ENCODE measurements at regions not wholly inside any gene's neighbourhood (a gene's known extent, or its start where the extent isn't known, plus 50 kb on each side); places are given as distances from the start of the nearest gene placed in this dataset.

DNA sequence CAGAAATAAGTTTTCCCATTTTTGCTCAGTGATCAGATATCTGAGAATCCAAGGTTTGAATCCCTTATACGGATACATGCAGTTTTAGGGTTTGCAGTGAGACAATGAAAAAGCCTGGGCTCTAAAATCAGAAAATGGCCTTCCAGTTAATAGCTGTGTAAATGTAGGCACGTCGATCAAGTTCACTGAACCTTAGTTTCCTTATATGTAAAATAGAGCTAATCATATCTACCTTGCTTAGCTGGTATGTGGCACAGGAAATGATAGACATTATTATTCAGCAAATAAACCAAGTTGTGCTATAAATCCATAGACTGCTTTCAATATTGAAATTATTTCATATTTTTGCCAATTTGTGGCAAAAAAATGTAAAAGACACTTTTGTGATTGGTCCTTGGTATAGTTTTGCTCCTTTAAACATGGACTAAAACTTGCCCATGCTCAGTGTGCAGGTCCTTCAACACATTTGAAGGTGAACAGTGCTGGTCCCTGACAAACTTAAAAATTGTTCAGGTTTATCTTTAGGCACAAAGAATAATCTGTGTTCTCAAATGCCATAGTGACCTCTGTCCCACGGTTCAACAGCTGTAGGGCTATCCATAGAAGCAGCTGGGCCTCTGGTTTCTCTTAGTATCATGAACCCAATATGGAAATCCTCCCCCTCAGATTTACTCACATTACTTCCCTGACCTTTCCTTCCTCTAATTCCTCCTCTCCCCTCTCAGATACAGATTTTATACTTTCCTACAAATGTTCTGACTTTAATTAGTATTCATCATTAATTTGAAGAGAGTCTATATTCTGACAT is 51.0 kb downstream of the CCDC54 start:
- ATAC-seq (no peak), DNase-seq (ENCODE audit: low spot score) (no peak), FAIRE-seq (no peak)
- Histone ChIP-seq H3K27me3 (ENCODE audit: control insufficient read depth in 1 of 2, insufficient read depth in 2 of 2, low read length in 2 of 2) (peaks cover 0 to 25% of the 10 kb centered on the region in 2 experiments; a peak in 4 of 5 replicates), H3K9me3 (ENCODE audit: low read length) (no peaks in the 10 kb centered on the region), H3K4me3 (replicated peaks in 1 of 3; ENCODE audit: insufficient read depth in 1 of 3, low read depth in 2 of 3, low read length in 3 of 3) (no peak overlapping the region), H3K36me3 (replicated peaks in 1 of 2; ENCODE audit: control insufficient read depth in 1 of 2, insufficient read depth in 2 of 2, low read length in 2 of 2) (no peaks in the 10 kb centered on the region), H3K4me2 (ENCODE audit: low read depth, low read length) (no peak overlapping the region), H3K27ac (ENCODE audit: extremely low read length, insufficient read depth, low read length) (no peak overlapping the region), H3K79me2 (ENCODE audit: insufficient read depth, low read length) (no peaks in the 10 kb centered on the region), H3K9ac (ENCODE audit: insufficient read depth, low read depth, low read length) (no peak overlapping the region), H2AFZ (ENCODE audit: low read length) (no peak overlapping the region), H3K4me1 (ENCODE audit: insufficient read depth, low read length) (peaks cover 27% of the 10 kb centered on the region), H4K20me1 (ENCODE audit: insufficient read depth, low read length) (no peaks in the 10 kb centered on the region)
- TF ChIP-seq ZNF367 (CRISPR knock-in tag; IDR thresholded peaks at IDR 0.05; ENCODE audit: borderline replicate concordance) (no peak), SP5 (CRISPR knock-in tag; IDR thresholded peaks at IDR 0.05; ENCODE audit: borderline replicate concordance, low read depth) (no peak), POLR2AphosphoS2 (IDR thresholded peaks at IDR 0.05; ENCODE audit: low read depth, low read length) (no peak), BCL6 (CRISPR knock-in tag; IDR thresholded peaks at IDR 0.05) (no peak), SOX6 (IDR thresholded peaks at IDR 0.05) (no peak), SOX6 (CRISPR knock-in tag; IDR thresholded peaks at IDR 0.05) (no peak), ZNF18 (CRISPR knock-in tag; IDR thresholded peaks at IDR 0.05; ENCODE audit: insufficient replicate concordance) (no peak), PTBP1 (IDR thresholded peaks at IDR 0.05; ENCODE audit: low read depth, low read length, poor library complexity, severe bottlenecking) (no peak), ATF4 (CRISPR knock-in tag; IDR thresholded peaks at IDR 0.05) (no peak), ZSCAN12 (CRISPR knock-in tag; IDR thresholded peaks at IDR 0.05) (no peak), SRSF9 (IDR thresholded peaks at IDR 0.05; ENCODE audit: borderline replicate concordance, insufficient read depth, low read depth, low read length, poor library complexity, severe bottlenecking) (no peak), FOXO1 (CRISPR knock-in tag; IDR thresholded peaks at IDR 0.05) (no peak), SP2 (CRISPR knock-in tag; IDR thresholded peaks at IDR 0.05) (no peak)
- no TSS peak for BruUV-seq (replicated peaks)
- intact Hi-C loops (cut with micrococcal nuclease; ENCODE audit: unreplicated experiment) = no loop called here
- CTCF ChIA-PET (ENCODE audit: low intra/inter-chr PET ratio, low total read pairs) = no interaction called here
- POLR2A ChIA-PET = no interaction called here
- WGBS (ENCODE audit: low lambda C conversion rate) = 9% methylated on average over 4 of the region's 4 CpGs
- in situ Hi-C loops (cut with HindIII; ENCODE audit: extremely low pct_ligation_motif_present, low pct_unique_long_range_greater_than_20kb) = loop anchor here (10.0 kb wide), 2 partner anchors 153 to 193 kb away; no protein-coding TSS in a partner anchor
